SK-N-SH treated with all-trans-retinoic acid at 6 μM for 48 hours (cell line): ENCODE measurements at regions not wholly inside any gene's neighbourhood (a gene's known extent, or its start where the extent isn't known, plus 50 kb on each side); places are given as distances from the start of the nearest gene placed in this dataset.

Experiments
- ATAC-seq: fragments of 200-7000 bp; cut with Tn5 transposase; 3 replicates; pipeline ENCODE4 v1.9.1; 2020; ENCODE audit warnings: mild to moderate bottlenecking, moderate library complexity
- ARNTL ChIP-seq: fragments of 450-650 bp; formaldehyde crosslinking; IDR thresholded peaks from 2 replicates; pipeline ENCODE4 v1.5.0; 2020; ENCODE audit warnings: low read depth, mild to moderate bottlenecking, moderate library complexity, borderline replicate concordance
- BACH2 ChIP-seq: fragments of 250-450 bp; sonication (Bioruptor Pico); IDR thresholded peaks from 2 replicates; pipeline ENCODE4 v1.9.0; 2021; ENCODE audit warnings: mild to moderate bottlenecking, borderline replicate concordance
- CSDC2 ChIP-seq: fragments of 250-450 bp; sonication (Bioruptor Pico); IDR thresholded peaks from 2 replicates; pipeline ENCODE4 v1.5.0; 2020; ENCODE audit warnings: mild to moderate bottlenecking, moderate library complexity
- ESRRG ChIP-seq: fragments of 250-450 bp; sonication (Bioruptor Pico); IDR thresholded peaks from 2 replicates; pipeline ENCODE4 v1.6.1; 2021; ENCODE audit warnings: mild to moderate bottlenecking
- ISL1 ChIP-seq: fragments of 250-450 bp; sonication (Bioruptor Pico); IDR thresholded peaks from 2 replicates; pipeline ENCODE4 v2.1.2; 2022; ENCODE audit warnings: mild to moderate bottlenecking, moderate library complexity
- PPARA ChIP-seq: fragments of 250-450 bp; sonication (Bioruptor Pico); IDR thresholded peaks from 2 replicates; pipeline ENCODE4 v1.5.0; 2020; ENCODE audit warnings: mild to moderate bottlenecking, borderline replicate concordance
- RARB ChIP-seq: fragments of 250-450 bp; sonication (Bioruptor Pico); IDR thresholded peaks from 2 replicates; pipeline ENCODE4 v1.8.0; 2021; ENCODE audit warnings: mild to moderate bottlenecking, moderate library complexity
- TCF4 ChIP-seq: fragments of 250-450 bp; sonication (Bioruptor Pico); IDR thresholded peaks from 2 replicates; pipeline ENCODE4 v1.8.0; 2021; ENCODE audit warnings: mild to moderate bottlenecking, moderate library complexity, borderline replicate concordance
- TOX ChIP-seq: fragments of 250-450 bp; sonication (Bioruptor Pico); IDR thresholded peaks from 2 replicates; pipeline ENCODE4 v1.8.0; 2021; ENCODE audit warnings: mild to moderate bottlenecking, moderate library complexity, borderline replicate concordance
- TSHZ2 ChIP-seq: fragments of 250-450 bp; sonication (Bioruptor Pico); IDR thresholded peaks from 2 replicates; pipeline ENCODE4 v1.5.0; 2020; ENCODE audit warnings: mild to moderate bottlenecking, moderate library complexity
- ZC3H10 ChIP-seq: fragments of 250-450 bp; sonication (Bioruptor Pico); IDR thresholded peaks from 2 replicates; pipeline ENCODE4 v1.5.1; 2021; ENCODE audit warnings: mild to moderate bottlenecking, moderate library complexity
- ZFP3 ChIP-seq: fragments of 250-450 bp; sonication (Bioruptor Pico); IDR thresholded peaks from 2 replicates; pipeline ENCODE4 v1.5.0; 2020; ENCODE audit warnings: mild to moderate bottlenecking, moderate library complexity
- ZFP30 ChIP-seq: fragments of 450-650 bp; formaldehyde crosslinking; IDR thresholded peaks from 2 replicates; pipeline ENCODE4 v1.5.0; 2022; ENCODE audit warnings: mild to moderate bottlenecking, moderate library complexity
- ZNF565 ChIP-seq: fragments of 450-650 bp; formaldehyde crosslinking; conservative IDR thresholded peaks from 2 replicates; pipeline ENCODE4 v1.5.0; 2020; ENCODE audit warnings: low read depth, mild to moderate bottlenecking, moderate library complexity
- ZNF70 ChIP-seq: fragments of 450-650 bp; formaldehyde crosslinking; IDR thresholded peaks from 2 replicates; pipeline ENCODE4 v1.5.0; 2020; ENCODE audit warnings: mild to moderate bottlenecking, moderate library complexity
- ZNF8 ChIP-seq: fragments of 450-650 bp; formaldehyde crosslinking; IDR thresholded peaks from 2 replicates; pipeline ENCODE4 v1.5.0; 2020; ENCODE audit warnings: mild to moderate bottlenecking, moderate library complexity
- TF ChIP-seq, protein P1 (sequence below): fragments of 250-450 bp; sonication (Bioruptor Pico); IDR thresholded peaks from 2 replicates; pipeline ENCODE4 v1.5.1; 2020; ENCODE audit warnings: low read depth, mild to moderate bottlenecking, moderate library complexity
- TF ChIP-seq, protein P2 (sequence below): fragments of 250-450 bp; sonication (Bioruptor Pico); IDR thresholded peaks from 2 replicates; pipeline ENCODE4 v1.5.1; 2021; ENCODE audit warnings: mild to moderate bottlenecking, moderate library complexity

DNA sequence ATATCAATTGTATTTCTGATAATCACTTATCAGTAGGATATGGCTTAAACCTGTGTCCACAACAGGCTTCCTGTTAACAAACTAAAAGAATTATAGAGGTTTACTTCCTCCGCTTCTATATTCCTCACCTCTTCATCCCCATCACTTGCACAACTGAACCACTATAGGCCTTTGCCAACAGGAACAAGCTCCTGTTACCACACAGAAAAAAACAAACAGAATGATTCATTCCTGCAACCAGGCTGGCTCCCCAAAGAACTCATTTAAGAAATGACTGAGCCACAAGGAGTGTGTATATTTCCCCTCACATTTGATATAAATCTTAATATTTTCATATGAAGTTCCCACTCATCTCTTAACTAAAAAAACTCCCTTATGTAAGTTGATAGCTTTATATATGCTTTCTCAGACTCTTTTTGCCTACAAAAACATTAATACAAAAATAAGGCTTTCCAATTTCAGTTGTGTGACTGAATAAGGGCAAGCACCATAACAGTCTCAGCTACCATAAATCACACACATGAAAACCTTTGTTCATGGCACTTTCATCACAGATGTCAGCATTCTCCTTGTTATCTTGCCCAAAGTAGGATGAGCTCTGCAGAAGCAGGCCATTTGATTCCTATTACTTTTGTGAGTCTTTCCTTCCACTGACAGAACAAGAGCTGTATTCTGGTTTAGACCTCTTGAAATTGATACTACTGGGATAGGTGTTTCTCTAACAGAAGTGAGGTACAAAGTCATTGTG is 366.8 kb downstream of the SLITRK1 start:
- TF ChIP-seq CSDC2 (CRISPR knock-in tag) (no peak), ZNF70 (CRISPR knock-in tag) (no peak), TCF4 (CRISPR knock-in tag) (no peak), TOX (CRISPR knock-in tag) (no peak), ZC3H10 (no peak), BACH2 (CRISPR knock-in tag) (no peak), ISL1 (CRISPR knock-in tag) (no peak), PPARA (CRISPR knock-in tag) (no peak), ARNTL (no peak), ZNF8 (CRISPR knock-in tag) (no peak), RARB (CRISPR knock-in tag) (no peak), TSHZ2 (CRISPR knock-in tag) (no peak), ZNF565 (CRISPR knock-in tag) (no peak), ZFP30 (CRISPR knock-in tag) (no peak), ZFP3 (CRISPR knock-in tag) (no peak)
- TF ChIP-seq, protein P1, sequence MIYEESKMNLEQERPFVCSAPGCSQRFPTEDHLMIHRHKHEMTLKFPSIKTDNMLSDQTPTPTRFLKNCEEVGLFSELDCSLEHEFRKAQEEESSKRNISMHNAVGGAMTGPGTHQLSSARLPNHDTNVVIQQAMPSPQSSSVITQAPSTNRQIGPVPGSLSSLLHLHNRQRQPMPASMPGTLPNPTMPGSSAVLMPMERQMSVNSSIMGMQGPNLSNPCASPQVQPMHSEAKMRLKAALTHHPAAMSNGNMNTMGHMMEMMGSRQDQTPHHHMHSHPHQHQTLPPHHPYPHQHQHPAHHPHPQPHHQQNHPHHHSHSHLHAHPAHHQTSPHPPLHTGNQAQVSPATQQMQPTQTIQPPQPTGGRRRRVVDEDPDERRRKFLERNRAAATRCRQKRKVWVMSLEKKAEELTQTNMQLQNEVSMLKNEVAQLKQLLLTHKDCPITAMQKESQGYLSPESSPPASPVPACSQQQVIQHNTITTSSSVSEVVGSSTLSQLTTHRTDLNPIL (CRISPR knock-in tag), result no peak
- TF ChIP-seq, protein P2, sequence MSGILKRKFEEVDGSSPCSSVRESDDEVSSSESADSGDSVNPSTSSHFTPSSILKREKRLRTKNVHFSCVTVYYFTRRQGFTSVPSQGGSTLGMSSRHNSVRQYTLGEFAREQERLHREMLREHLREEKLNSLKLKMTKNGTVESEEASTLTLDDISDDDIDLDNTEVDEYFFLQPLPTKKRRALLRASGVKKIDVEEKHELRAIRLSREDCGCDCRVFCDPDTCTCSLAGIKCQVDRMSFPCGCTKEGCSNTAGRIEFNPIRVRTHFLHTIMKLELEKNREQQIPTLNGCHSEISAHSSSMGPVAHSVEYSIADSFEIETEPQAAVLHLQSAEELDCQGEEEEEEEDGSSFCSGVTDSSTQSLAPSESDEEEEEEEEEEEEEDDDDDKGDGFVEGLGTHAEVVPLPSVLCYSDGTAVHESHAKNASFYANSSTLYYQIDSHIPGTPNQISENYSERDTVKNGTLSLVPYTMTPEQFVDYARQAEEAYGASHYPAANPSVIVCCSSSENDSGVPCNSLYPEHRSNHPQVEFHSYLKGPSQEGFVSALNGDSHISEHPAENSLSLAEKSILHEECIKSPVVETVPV (CRISPR knock-in tag), result no peak
- TF ChIP-seq, all 23 proteins: peak for 0
- ATAC-seq, result peak; percentile 61; the same call in 2 of the 3 replicates

DNA sequence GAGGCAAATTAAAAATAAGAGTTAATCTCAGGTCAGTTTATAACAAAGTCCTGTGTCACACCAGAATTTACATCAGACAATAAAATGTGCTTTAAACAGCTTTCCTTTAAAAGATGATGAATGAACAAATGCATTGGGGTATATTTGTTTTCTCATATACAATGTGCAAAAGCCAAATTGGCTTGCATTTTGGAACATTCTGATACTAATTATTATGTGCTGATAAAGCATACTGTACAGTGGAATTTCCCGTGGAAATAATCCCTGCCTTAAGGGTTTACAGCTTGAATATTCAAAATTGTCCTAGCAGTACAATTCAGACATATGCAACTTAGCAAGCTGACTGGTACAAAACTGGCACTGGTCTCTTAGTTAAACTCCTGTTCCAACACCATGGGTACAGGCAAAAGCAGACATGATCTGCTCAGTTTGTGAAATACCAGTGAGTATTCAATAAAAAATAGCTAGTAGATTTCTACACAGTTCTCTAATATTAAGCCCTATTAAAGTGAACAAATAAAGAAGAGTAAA is 373.4 kb downstream of the SLITRK1 start:
- ATAC-seq, result no peak
- no peak for TF ChIP-seq ESRRG
- no peak for TF ChIP-seq TOX (CRISPR knock-in tag)
- no peak for TF ChIP-seq ZNF8 (CRISPR knock-in tag)
- TF ChIP-seq TSHZ2 (CRISPR knock-in tag), result no peak
- TF ChIP-seq, protein P2 (CRISPR knock-in tag), result no peak
- TF ChIP-seq ZFP30 (CRISPR knock-in tag), result no peak
- no peak for TF ChIP-seq ISL1 (CRISPR knock-in tag)
- TF ChIP-seq ZNF565 (CRISPR knock-in tag), result no peak
- TF ChIP-seq, protein P1 (CRISPR knock-in tag), result no peak
